Neural progenitor cell (in vitro differentiated cells): ENCODE measurements at regions not wholly inside any gene's neighbourhood (a gene's known extent, or its start where the extent isn't known, plus 50 kb on each side); places are given as distances from the start of the nearest gene placed in this dataset.

Experiments
- DNase-seq: peaks from one replicate; pipeline ENCODE4 v3.0.0-alpha.2; 2016; ENCODE audit warnings: low spot score
- H2AFZ ChIP-seq: fragments of 200-600 bp; sonication (generic); replicated peaks from 2 replicates; pipeline ENCODE4 v1.6.1; 2016; ENCODE audit warnings: antibody characterized with exemption
- H3F3A ChIP-seq: fragments of 200-600 bp; sonication (generic); 2 replicates; pipeline ENCODE4 v1.6.1; 2016; ENCODE audit warnings: antibody characterized with exemption, low read depth
- H3K27ac ChIP-seq: fragments of 200-600 bp; sonication (generic); 2 replicates; pipeline ENCODE4 v1.5.1; 2016; ENCODE audit warnings: mild to moderate bottlenecking
- H3K27me3 ChIP-seq: fragments of 200-600 bp; sonication (generic); 2 replicates; pipeline ENCODE4 v1.6.1; 2016; ENCODE audit warnings: mild to moderate bottlenecking, moderate library complexity
- H3K36me3 ChIP-seq: fragments of 200-600 bp; sonication (generic); 2 replicates; pipeline ENCODE4 v1.5.1; 2016
- H3K4me1 ChIP-seq: fragments of 200-600 bp; sonication (generic); 2 replicates; pipeline ENCODE4 v1.6.1; 2016; ENCODE audit warnings: mixed run types
- H3K4me2 ChIP-seq: fragments of 200-600 bp; sonication (generic); 2 replicates; pipeline ENCODE4 v1.6.1; 2016
- H3K4me3 ChIP-seq: fragments of 200-600 bp; sonication (generic); 2 replicates; pipeline ENCODE4 v1.5.1; 2016
- H3K79me2 ChIP-seq: fragments of 200-600 bp; sonication (generic); 2 replicates; pipeline ENCODE4 v1.6.1; 2016; ENCODE audit warnings: low read depth
- H3K9ac ChIP-seq: fragments of 200-600 bp; sonication (generic); 2 replicates; pipeline ENCODE4 v1.6.1; 2016
- H3K9me3 ChIP-seq: fragments of 200-600 bp; sonication (generic); 2 replicates; pipeline ENCODE4 v1.5.1; 2016; ENCODE audit warnings: low read depth
- H4K20me1 ChIP-seq: fragments of 200-600 bp; sonication (generic); 2 replicates; pipeline ENCODE4 v1.6.1; 2016; ENCODE audit warnings: low read depth
- H3K27ac Mint-ChIP-seq: 3 replicates; pipeline ENCODE4 v1.8.0; 2021; ENCODE audit warnings: mixed read lengths
- H3K27me3 Mint-ChIP-seq: 2 replicates; pipeline ENCODE4 v1.8.0; 2022; ENCODE audit warnings: low read depth, mild to moderate bottlenecking, inconsistent platforms, moderate library complexity, mixed read lengths; ENCODE audit not compliant: insufficient read depth
- H3K36me3 Mint-ChIP-seq: 3 replicates; pipeline ENCODE4 v1.8.0; 2021; ENCODE audit warnings: mixed read lengths
- H3K4me1 Mint-ChIP-seq: 3 replicates; pipeline ENCODE4 v1.8.0; 2021; ENCODE audit warnings: mixed read lengths
- H3K4me3 Mint-ChIP-seq: 3 replicates; pipeline ENCODE4 v1.8.0; 2021; ENCODE audit warnings: mild to moderate bottlenecking, moderate library complexity, mixed read lengths
- H3K9me3 Mint-ChIP-seq: 3 replicates; pipeline ENCODE4 v1.8.0; 2020; ENCODE audit warnings: mixed read lengths
- CTCF ChIP-seq: fragments of 200-600 bp; sonication (generic); IDR thresholded peaks from 2 replicates; pipeline ENCODE4 v1.5.1; 2017; ENCODE audit warnings: antibody characterized with exemption, mild to moderate bottlenecking
- EZH2 ChIP-seq: fragments of 200-600 bp; sonication (generic); IDR thresholded peaks from 2 replicates; pipeline ENCODE4 v1.6.1; 2017; ENCODE audit warnings: antibody characterized with exemption, mild to moderate bottlenecking, moderate library complexity
- EZH2phosphoT487 ChIP-seq: fragments of 200-600 bp; sonication (generic); IDR thresholded peaks from 2 replicates; pipeline ENCODE4 v1.6.1; 2017; ENCODE audit warnings: antibody characterized with exemption

- Histone ChIP-seq H3K4me1 (peaks cover 9% of the 10 kb centered on the region), H3F3A (no peaks in the 10 kb centered on the region), H3K27ac (no peak overlapping the region), H4K20me1 (no peaks in the 10 kb centered on the region), H3K9ac (no peak overlapping the region), H3K36me3 (no peaks in the 10 kb centered on the region), H3K79me2 (no peaks in the 10 kb centered on the region), H2AFZ (peak overlapping the region; percentile 75), H3K4me2 (peak overlapping the region; percentile 57), H3K9me3 (no peaks in the 10 kb centered on the region), H3K27me3 (no peaks in the 10 kb centered on the region), H3K4me3 (no peak overlapping the region)
- TF ChIP-seq CTCF, result no peak
- TF ChIP-seq EZH2, result no peak
- TF ChIP-seq EZH2phosphoT487, result no peak
- H3K27me3 Mint-ChIP-seq, result peaks cover under 1% of the 10 kb centered on the region
- H3K27ac Mint-ChIP-seq, result no peak overlapping the region
- H3K4me1 Mint-ChIP-seq, result peaks cover 2% of the 10 kb centered on the region
- DNase-seq, result no peak
- no peak overlapping the region for H3K4me3 Mint-ChIP-seq
- H3K9me3 Mint-ChIP-seq, result no peaks in the 10 kb centered on the region
- no peaks in the 10 kb centered on the region for H3K36me3 Mint-ChIP-seq
Observed at GRCh38 chr12:13786646-13787045, 194.8 kb downstream of the GRIN2B start.

GRCh38 chr12:13784504-13784903 lies 196.9 kb downstream of the GRIN2B start:
- H3K4me3 ChIP-seq, result no peak overlapping the region
- no peaks in the 10 kb centered on the region for H4K20me1 ChIP-seq
- Mint-ChIP-seq H3K27me3 (no peaks in the 10 kb centered on the region), H3K9me3 (no peaks in the 10 kb centered on the region), H3K36me3 (no peaks in the 10 kb centered on the region), H3K4me1 (peaks cover 2% of the 10 kb centered on the region), H3K4me3 (no peak overlapping the region), H3K27ac (no peak overlapping the region)
- H3K27me3 ChIP-seq, result no peaks in the 10 kb centered on the region
- no peaks in the 10 kb centered on the region for H3K79me2 ChIP-seq
- peaks cover 9% of the 10 kb centered on the region for H3K4me1 ChIP-seq
- no peaks in the 10 kb centered on the region for H3K36me3 ChIP-seq
- H3K4me2 ChIP-seq, result no peak overlapping the region
- no peak overlapping the region for H3K9ac ChIP-seq
- no peaks in the 10 kb centered on the region for H3K9me3 ChIP-seq
- H3F3A ChIP-seq, result no peaks in the 10 kb centered on the region
- TF ChIP-seq CTCF (no peak), EZH2 (no peak), EZH2phosphoT487 (no peak)
- no peak overlapping the region for H2AFZ ChIP-seq
- no peak for DNase-seq
- H3K27ac ChIP-seq, result no peak overlapping the region

- DNase-seq, result no peak
- Histone ChIP-seq H3K4me2 (no peak overlapping the region), H3K79me2 (no peaks in the 10 kb centered on the region), H3K9ac (no peak overlapping the region), H3K4me1 (no peaks in the 10 kb centered on the region), H3F3A (no peaks in the 10 kb centered on the region), H3K27ac (no peak overlapping the region), H2AFZ (no peak overlapping the region), H3K9me3 (no peaks in the 10 kb centered on the region), H3K36me3 (no peaks in the 10 kb centered on the region), H3K4me3 (no peak overlapping the region), H4K20me1 (no peaks in the 10 kb centered on the region), H3K27me3 (no peaks in the 10 kb centered on the region)
- Mint-ChIP-seq H3K4me3 (no peak overlapping the region), H3K36me3 (no peaks in the 10 kb centered on the region), H3K27me3 (no peaks in the 10 kb centered on the region), H3K4me1 (no peaks in the 10 kb centered on the region), H3K9me3 (no peaks in the 10 kb centered on the region), H3K27ac (no peak overlapping the region)
- TF ChIP-seq EZH2, result no peak
- TF ChIP-seq CTCF, result no peak
- TF ChIP-seq EZH2phosphoT487, result no peak
Observed at GRCh38 chr12:13780453-13780852, 200.9 kb downstream of the GRIN2B start.
